Fibroblast of gingiva (primary cell): ENCODE measurements at regions not wholly inside any gene's neighbourhood (a gene's known extent, or its start where the extent isn't known, plus 50 kb on each side); places are given as distances from the start of the nearest gene placed in this dataset.
A peak's percentile ranks its signal among the peaks of the same experiment; 100 is the strongest.

ENCODE experiments used
- DNase-seq: peaks from one replicate; pipeline ENCODE4 v3.0.0-alpha.2; 2011; ENCODE audit warnings: low read depth

DNA sequence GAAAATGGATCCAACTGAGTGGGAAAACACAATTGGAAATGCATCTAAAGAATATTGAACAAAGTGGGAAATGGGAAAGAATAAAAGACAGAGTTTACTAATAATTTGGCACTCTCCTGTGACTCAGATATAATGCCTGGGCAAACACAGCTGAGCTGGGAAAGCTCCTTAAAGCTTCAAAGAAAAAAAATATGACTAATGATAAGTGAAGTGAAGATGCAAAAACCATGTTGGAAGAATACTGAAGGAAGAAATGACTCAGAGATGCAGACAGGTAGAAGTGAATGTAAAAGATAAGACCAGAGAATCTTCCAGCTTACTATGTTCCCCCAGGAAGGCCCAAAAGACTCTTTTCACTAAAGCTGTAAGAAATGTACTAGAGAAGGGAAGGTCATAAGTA, 62.4 kb upstream of the FOXG1 start:
- DNase-seq: no peak

DNA sequence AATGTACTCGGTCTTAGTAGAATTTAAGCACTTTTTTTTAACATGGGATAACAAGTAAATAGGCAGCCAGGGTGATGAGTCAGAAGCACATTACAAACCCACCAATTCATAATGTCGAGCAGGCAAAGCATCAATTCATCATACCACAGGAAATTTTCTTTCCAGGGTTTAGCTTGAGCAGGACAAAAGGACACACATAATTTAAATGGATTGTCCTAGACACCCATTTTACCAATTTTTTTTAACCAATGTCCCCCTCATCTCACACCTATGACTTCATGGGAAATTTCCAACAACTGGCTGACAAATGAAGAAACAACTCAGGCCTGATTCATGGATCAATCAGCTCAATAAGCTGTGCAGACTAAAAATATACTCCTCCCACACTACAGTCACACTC, 58.8 kb upstream of the FOXG1 start:
- peak; percentile 6 for DNase-seq

DNA sequence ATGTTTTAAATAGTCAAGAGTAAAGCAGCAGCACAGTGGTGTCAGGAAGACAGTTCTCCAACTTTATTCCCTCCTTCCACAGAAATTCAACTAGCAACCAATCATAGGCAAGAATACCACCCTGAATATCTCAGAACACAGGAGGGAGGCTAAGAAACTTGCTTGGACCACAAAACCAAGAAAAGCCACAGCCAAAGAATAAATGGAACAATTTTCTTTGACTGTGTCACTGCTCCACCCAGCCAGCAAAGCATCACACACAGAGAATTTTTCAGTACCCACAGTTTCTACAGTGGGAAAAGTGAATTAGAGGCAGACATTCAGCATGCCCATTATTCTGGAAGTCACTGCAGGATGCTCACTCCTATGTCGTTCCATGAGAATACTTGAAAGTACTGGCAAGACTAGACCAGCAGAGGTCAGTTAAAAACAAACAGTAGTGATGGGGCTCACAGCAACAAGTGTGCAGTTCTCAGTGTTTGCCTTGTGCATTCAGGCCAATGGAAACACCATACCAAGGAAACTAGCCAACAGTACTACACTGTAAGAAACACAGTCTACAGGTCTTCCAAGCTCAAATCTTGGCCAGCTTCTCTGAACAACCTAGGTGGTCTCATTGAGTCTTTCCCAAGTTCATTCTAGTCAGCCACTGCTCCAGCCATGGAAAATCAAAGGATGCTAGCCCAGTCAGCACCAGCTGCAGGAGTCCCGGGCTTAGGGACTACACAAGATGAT, 56.8 kb upstream of the FOXG1 start:
- no peak for DNase-seq
